ENCODE measurements at regions not wholly inside any gene's neighbourhood (a gene's known extent, or its start where the extent isn't known, plus 50 kb on each side); places are given as distances from the start of the nearest gene placed in this dataset.
A peak's percentile ranks its signal among the peaks of the same experiment; 100 is the strongest.
"Not testable (repeated sequence)": the region's sequence is repeated elsewhere in the genome, so short reads cannot be mapped to it uniquely, and the experiment has no call there.

DNA sequence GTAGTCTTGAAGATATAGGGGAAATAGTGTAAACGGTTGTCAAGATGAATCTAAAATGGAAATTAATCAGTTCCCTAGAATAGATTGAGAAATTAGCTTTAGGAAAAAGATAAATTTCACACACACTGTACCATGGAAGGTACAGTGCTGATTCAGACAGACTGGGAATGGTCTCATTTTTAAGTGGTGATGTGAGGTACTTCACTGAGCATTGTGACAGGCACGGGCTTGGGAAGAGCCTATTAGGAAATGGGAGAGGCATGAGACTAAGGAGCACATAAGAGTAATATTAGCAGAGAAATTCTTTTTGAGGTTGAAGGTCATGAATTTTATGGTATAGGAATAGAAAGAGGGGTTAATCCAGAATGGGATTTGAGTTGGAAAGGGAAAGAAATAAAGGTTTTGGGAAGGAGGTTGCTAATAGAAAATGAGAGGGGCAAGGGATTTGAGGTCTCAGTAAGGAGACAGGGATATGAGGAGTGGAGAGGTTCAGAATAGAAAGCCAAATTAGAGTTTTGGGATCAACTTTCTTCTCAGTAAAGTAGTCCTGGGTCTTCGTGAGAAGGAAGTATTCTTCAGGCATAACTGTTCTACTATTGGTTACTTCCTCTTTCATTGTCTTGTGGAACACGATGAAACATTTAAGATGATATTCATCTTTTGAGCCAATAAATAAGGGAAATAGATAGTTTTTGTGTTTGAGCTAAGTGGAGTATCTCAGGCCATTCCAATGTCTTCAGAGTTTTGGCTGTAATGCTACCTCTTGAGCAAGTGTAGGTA lies 115.0 kb upstream of the FBXO28 start:
- intact Hi-C loops (cut with DNase I); DNase-seq (ENCODE audit: low spot score): not testable (repeated sequence)

DNA sequence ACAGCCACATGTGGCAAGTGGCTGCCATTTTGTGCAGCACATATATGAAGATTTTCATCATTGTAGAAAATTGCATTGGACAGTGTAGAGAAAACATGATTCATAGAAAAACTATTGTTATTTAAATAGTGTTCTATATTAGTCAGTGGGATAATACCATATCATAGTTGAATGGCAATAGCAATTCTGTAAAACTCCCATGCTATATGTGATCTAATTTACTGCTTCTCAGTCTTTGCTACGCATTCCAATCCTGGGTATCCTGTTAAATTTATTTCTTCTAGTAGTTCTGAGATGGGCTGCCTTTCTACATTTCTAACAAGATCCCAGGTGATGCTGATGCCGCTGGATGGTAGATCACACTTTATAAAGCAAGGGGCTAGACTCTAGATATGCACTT lies 117.5 kb upstream of the FBXO28 start:
- DNase-seq (ENCODE audit: low spot score); intact Hi-C loops (cut with DNase I): not testable (repeated sequence)

DNA sequence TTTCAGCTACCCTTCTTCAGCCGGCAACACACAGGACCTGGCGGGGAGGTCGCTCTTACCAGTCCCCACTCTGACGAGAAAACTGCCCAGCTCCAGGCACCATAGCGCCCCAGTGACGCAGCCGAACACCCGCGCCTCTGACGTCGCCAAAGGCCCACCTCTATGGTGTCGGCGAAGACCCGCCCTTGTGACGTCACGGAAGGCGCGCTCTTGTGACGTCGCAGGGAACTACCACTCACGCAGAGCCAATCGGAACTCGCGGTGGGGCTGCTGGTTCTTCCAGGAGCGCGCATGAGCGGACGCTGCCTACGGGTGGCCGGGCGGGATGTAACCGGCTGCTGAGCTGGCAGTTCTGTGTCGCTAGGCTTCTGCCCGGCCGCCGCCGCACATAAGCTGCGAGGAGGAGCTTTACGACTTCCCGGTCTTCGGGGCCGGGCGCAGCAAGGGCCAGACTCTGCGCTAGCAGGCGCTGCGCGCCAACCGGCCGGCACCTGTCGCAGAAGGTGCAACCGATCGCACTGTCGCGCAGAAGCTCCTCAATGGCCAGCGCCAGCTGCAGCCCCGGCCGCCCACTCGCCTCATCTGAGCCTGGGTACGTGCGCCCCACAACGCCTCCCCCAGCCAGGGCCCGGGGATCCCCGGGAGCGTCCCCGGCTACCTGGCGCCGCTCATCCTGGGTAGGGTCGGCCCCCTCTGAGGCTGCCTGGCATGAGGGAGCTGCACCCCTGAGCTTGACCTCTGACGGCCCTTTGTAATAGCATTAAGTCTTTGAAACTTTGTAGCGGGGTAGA lies 121.3 kb upstream of the FBXO28 start:
- DNase-seq (ENCODE audit: low spot score) = peak; percentile 100
- intact Hi-C loops (cut with DNase I) = not testable (repeated sequence)

DNA sequence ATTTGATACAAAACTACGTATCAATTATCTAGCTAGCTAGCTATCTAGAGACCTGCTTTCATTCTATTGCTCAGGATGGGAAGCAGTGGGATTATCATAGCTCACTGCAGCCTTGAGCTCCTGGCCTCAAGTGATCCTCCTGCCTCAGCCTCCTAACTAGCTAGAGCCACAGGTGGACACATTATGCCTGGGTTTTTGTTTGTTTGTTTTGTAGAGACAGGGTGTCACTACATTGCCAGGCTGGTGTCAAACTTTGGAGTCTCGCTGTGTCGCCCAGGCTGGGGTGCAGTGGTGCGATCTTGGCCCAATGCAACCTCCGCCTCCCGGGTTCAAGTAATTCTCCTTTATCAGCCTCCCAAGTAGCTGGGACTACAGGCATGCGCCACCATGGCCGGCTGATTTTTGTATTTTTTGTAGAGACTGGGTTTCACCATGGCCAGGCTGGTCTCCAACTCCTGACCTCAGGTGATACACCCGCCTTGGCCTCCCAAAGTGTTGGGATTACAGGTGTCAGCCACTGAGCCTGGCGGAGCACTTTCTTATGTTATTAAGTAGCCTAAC lies 122.5 kb upstream of the FBXO28 start:
- intact Hi-C loops (cut with DNase I); DNase-seq (ENCODE audit: low spot score): not testable (repeated sequence)

DNA sequence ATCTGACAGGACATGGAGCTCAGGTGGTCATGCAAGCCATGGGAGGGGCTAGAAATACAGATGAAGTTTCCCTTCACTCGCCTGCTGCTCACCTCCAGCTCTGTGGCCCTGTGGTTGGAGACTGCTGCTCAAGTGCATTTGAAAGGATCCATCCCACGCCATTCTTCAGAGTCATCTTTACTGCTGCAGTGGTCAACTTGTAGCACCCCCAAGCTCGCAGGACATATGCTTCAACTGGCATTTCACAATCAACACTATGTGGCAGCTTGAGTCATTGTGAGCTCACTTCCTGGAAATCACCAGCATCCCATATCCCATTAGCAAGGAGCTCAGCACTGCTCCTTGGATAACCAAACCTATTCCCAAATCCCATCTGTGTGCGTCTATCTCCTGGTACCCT lies 116.2 kb upstream of the TP53BP2 start:
- DNase-seq (ENCODE audit: low spot score); intact Hi-C loops (cut with DNase I): not testable (repeated sequence)

DNA sequence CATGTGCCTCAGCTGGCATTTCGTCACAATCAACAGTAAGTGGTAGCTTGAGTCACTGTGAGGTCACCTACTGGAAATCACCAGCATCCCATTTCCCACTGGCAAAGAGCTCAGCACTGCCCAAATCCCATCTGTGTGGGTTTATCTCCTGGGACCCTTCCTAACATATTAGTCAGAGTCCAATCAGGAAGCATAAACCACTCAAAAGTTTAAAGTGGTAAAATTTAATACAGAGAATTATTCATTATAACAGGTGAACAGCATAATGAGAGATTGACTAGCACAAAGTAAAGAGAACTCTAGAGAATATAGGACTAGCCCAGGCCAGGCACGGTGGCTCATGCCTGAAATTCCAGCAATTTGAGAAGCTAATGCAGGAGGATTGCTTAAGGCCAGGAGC lies 107.1 kb upstream of the TP53BP2 start:
- intact Hi-C loops (cut with DNase I); DNase-seq (ENCODE audit: low spot score): not testable (repeated sequence)

DNA sequence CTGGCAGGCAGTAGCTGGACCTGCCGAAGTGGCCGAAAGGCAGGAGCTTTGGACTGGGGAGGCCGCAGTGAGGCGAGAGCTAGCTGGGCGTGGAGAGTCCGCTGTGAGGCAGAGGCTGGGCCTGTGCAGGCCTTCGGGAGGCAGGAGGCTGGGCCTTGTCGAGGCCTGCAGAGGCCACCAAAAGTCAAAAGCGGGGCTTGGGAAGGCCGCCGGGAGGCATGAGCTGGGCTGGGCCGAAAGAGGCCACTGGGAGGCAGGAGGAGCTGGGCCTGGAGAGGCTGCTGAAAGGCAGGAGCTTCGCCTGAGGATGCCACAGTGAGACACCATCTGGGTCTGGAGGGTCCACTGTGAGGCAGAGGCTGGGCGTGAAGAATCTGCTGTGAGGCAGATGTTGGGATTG lies 105.8 kb upstream of the TP53BP2 start:
- intact Hi-C loops (cut with DNase I); DNase-seq (ENCODE audit: low spot score): not testable (repeated sequence)

DNA sequence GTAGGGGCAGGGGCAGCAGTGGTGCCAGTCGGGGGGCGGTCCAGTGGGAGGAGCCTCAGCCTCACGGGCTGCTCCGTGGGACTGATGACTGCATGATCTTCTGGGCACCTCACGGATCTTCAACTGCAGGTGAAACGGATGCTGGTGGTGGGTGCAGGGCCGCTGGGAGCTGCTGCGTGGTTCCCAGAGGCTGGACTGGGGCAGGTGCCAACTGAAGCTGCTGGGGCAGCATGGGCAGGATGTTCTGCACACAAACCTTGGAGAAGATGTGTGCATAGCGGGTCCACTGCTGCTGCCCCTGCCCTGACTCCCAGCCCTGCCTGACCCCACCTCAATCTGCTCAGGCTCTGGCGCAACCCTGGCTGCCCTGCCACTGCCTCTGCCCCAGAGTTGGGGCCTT lies 104.2 kb upstream of the TP53BP2 start:
- DNase-seq (ENCODE audit: low spot score); intact Hi-C loops (cut with DNase I): not testable (repeated sequence)

DNA sequence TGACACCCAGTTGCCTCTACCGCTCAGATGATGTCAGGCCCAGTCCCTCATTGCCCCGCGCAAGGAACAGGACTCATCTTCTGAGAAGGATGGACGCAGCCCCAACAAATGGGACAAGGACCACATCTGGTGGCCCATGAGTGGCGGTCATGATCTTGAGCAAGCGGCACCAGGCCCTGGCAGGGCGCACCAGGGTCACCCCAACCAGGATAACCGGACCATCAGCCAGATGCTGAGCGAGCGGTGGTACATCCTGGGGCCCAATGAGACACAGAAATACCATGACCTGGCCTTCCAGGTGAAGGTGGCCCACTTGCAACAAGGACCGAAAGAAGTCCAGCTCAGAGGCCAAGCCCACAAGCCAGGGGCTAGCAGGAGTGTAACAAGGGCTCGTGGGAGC lies 102.3 kb upstream of the TP53BP2 start:
- intact Hi-C loops (cut with DNase I); DNase-seq (ENCODE audit: low spot score): not testable (repeated sequence)

DNA sequence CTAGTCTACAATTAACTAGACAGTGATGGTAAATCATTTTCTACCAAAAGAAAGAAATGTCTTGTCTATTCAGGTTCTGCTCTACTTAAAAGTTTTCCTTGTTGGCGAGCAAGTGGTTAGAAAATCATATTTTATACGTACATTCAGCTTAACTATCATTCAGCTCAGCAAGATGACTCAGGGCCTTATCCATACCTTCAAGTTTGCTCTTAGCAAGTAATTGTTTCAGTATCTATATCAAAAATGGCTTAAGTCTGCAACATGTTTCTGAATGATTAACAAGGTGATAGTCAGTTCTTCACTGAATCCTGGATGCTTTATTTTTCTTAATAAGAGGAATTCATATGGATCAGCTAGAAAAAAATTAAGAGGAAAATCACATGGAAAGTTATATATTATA lies 90.8 kb upstream of the TP53BP2 start:
- DNase-seq (ENCODE audit: low spot score); intact Hi-C loops (cut with DNase I): not testable (repeated sequence)

DNA sequence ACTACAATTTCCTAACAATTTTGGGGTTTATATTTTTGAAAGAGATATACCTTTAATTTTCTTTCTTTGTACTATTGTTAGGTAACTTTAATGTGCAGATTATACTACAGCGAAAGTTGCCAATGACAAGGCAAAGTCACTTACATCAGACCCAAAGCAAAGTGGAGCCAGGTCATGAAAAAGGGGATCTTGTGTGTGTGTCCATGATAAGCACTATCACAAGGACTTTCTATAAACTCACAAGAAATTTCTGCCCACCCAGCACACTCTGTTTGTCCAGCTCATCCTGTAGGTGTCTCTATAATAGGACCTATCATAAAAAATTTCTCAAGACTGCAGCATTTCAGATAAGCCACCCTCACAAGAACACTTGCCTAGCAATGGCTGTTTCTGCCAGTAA lies 85.7 kb upstream of the TP53BP2 start:
- DNase-seq (ENCODE audit: low spot score); intact Hi-C loops (cut with DNase I): not testable (repeated sequence)

DNA sequence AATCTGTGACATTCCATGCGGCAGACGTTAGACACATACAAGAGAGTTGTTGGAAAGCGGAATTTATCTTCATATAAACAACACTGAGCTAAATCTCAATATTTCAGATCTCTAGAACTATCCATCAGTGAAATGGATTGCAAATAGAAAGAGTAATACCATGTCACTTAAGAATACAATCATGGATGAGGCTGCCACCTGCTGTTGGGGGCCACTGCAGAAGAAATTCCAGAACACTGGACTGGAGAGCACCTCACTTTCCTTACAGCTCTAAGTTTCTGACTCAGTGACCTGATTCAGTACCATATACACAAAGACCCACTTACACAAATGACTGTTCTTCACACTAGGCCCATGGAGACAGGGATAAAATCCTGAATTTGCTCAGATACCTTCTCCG lies 75.1 kb upstream of the TP53BP2 start:
- DNase-seq (ENCODE audit: low spot score); intact Hi-C loops (cut with DNase I): not testable (repeated sequence)

DNA sequence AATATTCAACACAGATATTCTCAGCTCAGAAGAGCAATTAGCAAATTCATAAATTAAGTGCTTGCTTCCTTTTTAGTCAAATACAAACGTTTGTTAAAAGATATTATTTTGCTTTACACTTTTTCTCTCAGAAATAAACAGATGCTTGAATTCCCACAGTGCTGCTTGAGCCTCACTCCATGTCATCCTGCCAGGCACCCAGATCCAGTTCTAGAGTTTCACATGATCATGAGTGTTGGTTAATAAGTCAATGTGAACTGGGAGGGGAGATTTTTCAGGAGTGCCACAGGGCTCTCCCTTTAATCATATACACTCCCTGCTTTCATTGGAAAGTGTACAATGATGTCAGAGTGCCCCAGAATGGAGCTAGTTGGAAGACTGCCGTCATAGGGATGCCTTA lies 69.7 kb upstream of the TP53BP2 start:
- DNase-seq (ENCODE audit: low spot score); intact Hi-C loops (cut with DNase I): not testable (repeated sequence)

DNA sequence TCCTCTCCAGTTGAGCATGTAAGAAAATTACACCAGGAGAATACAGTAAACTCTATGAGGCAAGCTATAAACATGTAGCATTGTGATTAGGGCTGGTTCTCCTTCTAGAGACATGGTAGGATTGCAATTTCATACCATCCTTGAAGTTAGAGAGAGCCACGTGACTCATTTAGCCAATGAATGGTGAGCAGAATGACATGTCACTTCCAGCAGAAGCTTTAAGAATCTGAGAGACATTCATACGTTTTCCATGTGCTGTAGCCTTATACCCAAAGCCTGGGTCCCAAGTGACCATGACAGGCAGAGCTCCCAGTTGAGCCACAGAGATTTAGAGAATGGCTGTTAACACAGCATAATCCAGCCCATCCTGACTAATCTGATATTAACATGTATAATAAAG lies 68.0 kb upstream of the TP53BP2 start:
- intact Hi-C loops (cut with DNase I); DNase-seq (ENCODE audit: low spot score): not testable (repeated sequence)

DNA sequence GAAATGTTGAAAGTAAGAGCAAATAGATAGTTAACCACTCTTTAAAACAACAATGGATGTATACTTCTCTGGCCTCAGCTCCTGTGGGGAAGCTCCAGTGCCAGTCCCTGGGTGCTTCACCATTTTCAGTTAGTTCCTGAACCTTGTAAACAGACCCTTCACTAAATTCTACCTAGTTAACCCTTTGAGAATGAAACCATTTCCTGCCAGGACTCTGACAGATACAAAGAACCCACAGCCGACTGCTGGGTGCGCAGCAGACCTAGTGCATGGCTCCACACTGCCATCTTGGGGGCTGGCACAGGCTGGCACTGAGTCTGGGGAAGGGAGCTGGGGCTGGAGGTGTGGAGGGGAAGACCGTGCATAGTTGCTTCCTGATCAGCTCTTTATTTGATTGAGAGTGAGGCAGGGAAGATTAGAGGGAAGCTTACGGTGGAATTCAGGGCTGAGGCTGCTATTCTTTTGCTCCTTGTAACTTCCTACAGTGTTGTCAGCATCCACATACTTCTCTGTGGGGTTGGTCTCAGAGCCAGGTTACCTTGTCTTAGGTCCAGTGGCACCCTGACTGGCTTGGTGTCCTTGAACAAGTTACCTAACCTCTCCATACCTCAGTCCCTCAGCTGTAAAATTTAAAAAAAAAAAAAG lies 62.3 kb upstream of the TP53BP2 start:
- DNase-seq (ENCODE audit: low spot score); intact Hi-C loops (cut with DNase I): not testable (repeated sequence)

DNA sequence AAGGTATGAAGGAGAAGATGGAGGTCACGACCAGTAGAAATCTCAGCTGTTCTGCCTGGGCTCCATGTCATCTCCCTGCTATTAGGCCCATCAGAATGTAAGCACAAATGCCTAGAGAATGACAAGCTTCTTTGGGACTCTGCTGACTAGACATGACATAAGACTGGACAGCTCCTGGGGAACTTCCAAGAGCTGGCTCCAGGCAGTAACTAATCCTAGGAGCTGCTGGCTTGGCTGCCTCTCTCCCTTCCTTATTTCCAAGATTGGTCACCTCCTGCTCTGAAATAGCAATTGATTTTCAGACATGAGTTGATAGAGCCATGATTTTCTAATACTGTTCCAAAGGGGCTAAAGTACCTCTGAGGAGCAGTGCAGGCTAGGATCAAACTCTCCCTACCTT lies 57.5 kb upstream of the TP53BP2 start:
- intact Hi-C loops (cut with DNase I); DNase-seq (ENCODE audit: low spot score): not testable (repeated sequence)

DNA sequence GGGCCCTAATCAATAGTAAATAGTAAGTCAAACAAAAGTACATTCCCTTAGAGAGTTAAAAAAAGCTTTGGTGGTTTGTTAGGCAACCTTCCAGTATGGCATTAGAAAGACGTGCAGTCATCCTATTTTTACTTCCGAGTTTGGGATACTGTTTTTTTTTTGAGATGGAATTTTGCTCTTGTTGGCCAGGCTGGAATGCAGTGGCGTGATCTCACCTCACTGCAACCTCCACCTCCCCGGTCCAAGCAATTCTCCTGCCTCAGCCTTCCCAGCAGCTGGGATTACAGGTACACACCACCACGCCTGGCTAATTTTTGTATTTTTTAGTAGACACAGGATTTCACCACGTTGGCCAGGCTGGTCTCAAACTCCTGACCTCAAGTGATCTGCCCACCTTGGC lies 54.0 kb upstream of the TP53BP2 start:
- DNase-seq (ENCODE audit: low spot score); intact Hi-C loops (cut with DNase I): not testable (repeated sequence)

DNA sequence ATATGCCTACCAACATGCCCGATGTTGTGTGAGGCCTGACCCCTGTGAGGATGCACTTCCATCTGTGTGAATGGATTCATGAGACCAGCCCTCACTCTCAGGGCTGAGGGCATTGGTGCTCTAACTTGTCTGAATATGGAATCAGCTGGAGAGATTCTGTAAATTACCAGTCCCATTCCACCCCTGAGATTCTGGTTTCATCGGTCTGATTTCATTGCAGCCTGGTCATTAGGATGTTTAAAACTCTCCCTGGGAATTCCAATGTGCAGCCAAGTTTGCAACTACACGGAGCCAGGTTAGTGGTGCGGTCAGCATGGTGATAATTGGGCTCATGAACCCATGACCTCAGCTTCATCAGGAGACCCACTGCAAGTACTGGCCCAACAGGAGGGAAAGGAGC lies 51.4 kb upstream of the TP53BP2 start:
- DNase-seq (ENCODE audit: low spot score); intact Hi-C loops (cut with DNase I): not testable (repeated sequence)

DNA sequence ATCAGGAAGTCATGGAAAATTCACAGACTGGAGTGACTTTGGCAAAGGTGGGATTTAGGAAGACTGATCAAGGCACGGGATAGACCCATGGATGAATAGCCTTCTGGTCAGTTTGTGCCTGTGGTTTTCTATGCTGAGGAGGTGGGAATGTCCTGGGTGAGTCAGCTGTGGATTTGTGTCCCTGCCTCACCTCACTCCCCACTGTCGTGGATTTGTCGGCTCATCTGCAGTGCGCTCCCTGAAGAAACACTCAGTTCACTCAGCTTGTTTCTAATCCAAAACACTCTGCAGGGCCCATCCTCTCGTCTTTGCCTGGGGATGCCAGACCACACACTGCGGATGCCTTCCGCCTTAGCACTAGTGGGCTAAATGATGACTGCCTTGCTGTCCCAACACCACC lies 50.2 kb upstream of the TP53BP2 start:
- intact Hi-C loops (cut with DNase I); DNase-seq (ENCODE audit: low spot score): not testable (repeated sequence)
